SK-N-SH (cell line): ENCODE measurements at regions not wholly inside any gene's neighbourhood (a gene's known extent, or its start where the extent isn't known, plus 50 kb on each side); places are given as distances from the start of the nearest gene placed in this dataset.

Experiments used
- CTCF ChIA-PET: fragments of 300-600, 350-600 bp; formaldehyde crosslinking; extraction: SDS; loops from one replicate; lab custom pipeline; 2021; lab: Yijun Ruan, JAX
- POLR2A ChIA-PET: fragments of 350-600 bp; sonication (Branson Sonifier 250); formaldehyde crosslinking; extraction: SDS; loops from one replicate; lab custom pipeline; 2020; ENCODE audit warnings: antibody characterized with exemption, inconsistent platforms; lab: Yijun Ruan, JAX
- DNase-seq: peaks from one replicate; pipeline ENCODE4 v3.0.0; 2012
- H2AFZ ChIP-seq: fragments of 200-600 bp; sonication (generic); 2 replicates; pipeline ENCODE4 v1.8.1; 2016; ENCODE audit warnings: antibody characterized with exemption, mild to moderate bottlenecking, low read depth
- H3F3A ChIP-seq: fragments of 200-600 bp; sonication (generic); replicated peaks from 2 replicates; pipeline ENCODE3; 2016; ENCODE audit warnings: antibody characterized with exemption, mild to moderate bottlenecking; ENCODE audit not compliant: insufficient read depth
- H3K27ac ChIP-seq, 2 experiments: fragments of 200-500 bp in 1 of 2; fragments of 200-600 bp in 1 of 2; sonication (Bioruptor generic) in 1 of 2; sonication (generic), shearing (Covaris generic) in 1 of 2; 2 replicates each; pipeline versions ENCODE4 v1.5.1 to v1.6.1; 2014 to 2016; ENCODE audit warnings: low read depth in 2 of 2, inconsistent platforms in 1 of 2, low read length in 1 of 2, mild to moderate bottlenecking in 1 of 2, mixed read lengths in 1 of 2
- H3K27me3 ChIP-seq: fragments of 200-600 bp; sonication (generic), shearing (Covaris generic); 2 replicates; pipeline ENCODE4 v1.6.1; 2016; ENCODE audit warnings: mixed run types; ENCODE audit not compliant: insufficient read depth
- H3K36me3 ChIP-seq, 2 experiments: fragments of 200-500 bp in 1 of 2; fragments of 200-600 bp in 1 of 2; sonication (Bioruptor generic) in 1 of 2; sonication (generic) in 1 of 2; replicated peaks in 1 of 2; 2 replicates each; pipeline versions ENCODE3 to v1.5.1; 2014 to 2016; ENCODE audit warnings: low read length in 1 of 2, mild to moderate bottlenecking in 1 of 2; ENCODE audit not compliant: insufficient read depth in 2 of 2, control insufficient read depth in 1 of 2
- H3K4me1 ChIP-seq, 2 experiments: fragments of 200-500 bp in 1 of 2; fragments of 200-600 bp in 1 of 2; sonication (Bioruptor generic) in 1 of 2; sonication (generic), shearing (Covaris generic) in 1 of 2; 2 replicates each; pipeline versions ENCODE4 v1.5.1 to v1.6.1; 2014 to 2016; ENCODE audit warnings: low read depth in 1 of 2, low read length in 1 of 2, mixed run types in 1 of 2; ENCODE audit not compliant: insufficient read depth in 2 of 2, control insufficient read depth in 1 of 2
- H3K4me2 ChIP-seq: fragments of 200-600 bp; sonication (generic), shearing (Covaris generic); 2 replicates; pipeline ENCODE4 v1.6.1; 2017; ENCODE audit warnings: mixed run types
- H3K4me3 ChIP-seq, 2 experiments: fragments of 200-500 bp in 1 of 2; fragments of 200-600 bp in 1 of 2; sonication (Bioruptor generic) in 1 of 2; sonication (generic), shearing (Covaris generic) in 1 of 2; 2 replicates each; pipeline versions ENCODE4 v1.5.1 to v1.8.1; 2014 to 2016; ENCODE audit warnings: low read depth in 2 of 2, inconsistent platforms in 1 of 2, low read length in 1 of 2, mild to moderate bottlenecking in 1 of 2, mixed read lengths in 1 of 2, moderate library complexity in 1 of 2
- H3K79me2 ChIP-seq: fragments of 200-600 bp; sonication (generic); 2 replicates; pipeline ENCODE4 v1.8.1; 2017; ENCODE audit warnings: mild to moderate bottlenecking; ENCODE audit not compliant: insufficient read depth
- H3K9ac ChIP-seq: fragments of 200-600 bp; sonication (generic); 2 replicates; pipeline ENCODE4 v1.6.1; 2017; ENCODE audit warnings: mixed run types
- H3K9me2 ChIP-seq: fragments of 200-600 bp; sonication (generic); 2 replicates; pipeline ENCODE4 v1.6.1; 2017; ENCODE audit warnings: mixed run types
- H3K9me3 ChIP-seq: fragments of 200-600 bp; sonication (generic); 2 replicates; pipeline ENCODE4 v1.6.1; 2017; ENCODE audit warnings: mixed run types, mild to moderate bottlenecking, moderate library complexity
- H4K20me1 ChIP-seq: fragments of 200-600 bp; sonication (generic); 2 replicates; pipeline ENCODE4 v1.6.1; 2017; ENCODE audit warnings: mild to moderate bottlenecking, mixed run types; ENCODE audit not compliant: insufficient read depth
- FOSL2 ChIP-seq: IDR thresholded peaks from 2 replicates; pipeline ENCODE4 v1.4.0; 2012; ENCODE audit warnings: low read depth, mild to moderate bottlenecking, moderate library complexity, borderline replicate concordance
- FOXJ3 ChIP-seq: sonication (generic); formaldehyde crosslinking; IDR thresholded peaks from 2 replicates; pipeline ENCODE4 v1.5.1; 2020; ENCODE audit warnings: mild to moderate bottlenecking, missing genetic modification reagents
- MXI1 ChIP-seq: IDR thresholded peaks from 2 replicates; pipeline ENCODE4 v1.6.1; 2012; ENCODE audit warnings: mild to moderate bottlenecking, low read depth, low read length, improper control_type of control experiment
- POLR2AphosphoS5 ChIP-seq: IDR thresholded peaks from 2 replicates; pipeline ENCODE4 v1.6.1; 2012; ENCODE audit warnings: low read depth, low read length
- RAD21 ChIP-seq: IDR thresholded peaks from 2 replicates; pipeline ENCODE4 v1.6.1; 2012; ENCODE audit warnings: mild to moderate bottlenecking, low read length
- RXRA ChIP-seq: IDR thresholded peaks from 2 replicates; pipeline ENCODE4 v1.4.0; 2012; ENCODE audit warnings: low read depth, mild to moderate bottlenecking, borderline replicate concordance
- TAF1 ChIP-seq: IDR thresholded peaks from 2 replicates; pipeline ENCODE4 v1.6.1; 2012; ENCODE audit warnings: low read depth, mild to moderate bottlenecking, low read length, moderate library complexity, borderline replicate concordance
- TCF12 ChIP-seq: IDR thresholded peaks from 2 replicates; pipeline ENCODE4 v1.4.0; 2012
- TEAD4 ChIP-seq: IDR thresholded peaks from 2 replicates; pipeline ENCODE4 v1.4.0; 2012; ENCODE audit warnings: mild to moderate bottlenecking, borderline replicate concordance; ENCODE audit not compliant: insufficient read depth
- YY1 ChIP-seq: IDR thresholded peaks from 2 replicates; pipeline ENCODE4 v1.4.0; 2012; ENCODE audit warnings: low read depth, mild to moderate bottlenecking
- WGBS: methylation state at CpG from one replicate; pipeline ENCODE4 v1.1.6; 2017; ENCODE audit warnings: low lambda C conversion rate; 5-methylcytosine and 5-hydroxymethylcytosine counted together
- TF ChIP-seq, protein P1 (sequence below): fragments of 200-600 bp; sonication (generic); IDR thresholded peaks from 2 replicates; pipeline ENCODE4 v1.6.1; 2017; ENCODE audit warnings: antibody characterized with exemption, mild to moderate bottlenecking, moderate library complexity
- TF ChIP-seq, protein P2 (sequence below): IDR thresholded peaks from 2 replicates; pipeline ENCODE4; 2012
- TF ChIP-seq, protein P3 (sequence below): IDR thresholded peaks from 2 replicates; pipeline ENCODE4 v1.4.0; 2012; ENCODE audit warnings: low read depth, borderline replicate concordance
- TF ChIP-seq, protein P4 (sequence below): IDR thresholded peaks from 2 replicates; pipeline ENCODE4 v1.6.1; 2012; ENCODE audit warnings: mild to moderate bottlenecking, low read depth, low read length, moderate library complexity
- TF ChIP-seq, protein P5 (sequence below): fragments of 150-350 bp; IDR thresholded peaks from 2 replicates; pipeline ENCODE4 v1.6.1; 2017; ENCODE audit warnings: antibody characterized with exemption, low read length, low read depth, borderline replicate concordance

DNA sequence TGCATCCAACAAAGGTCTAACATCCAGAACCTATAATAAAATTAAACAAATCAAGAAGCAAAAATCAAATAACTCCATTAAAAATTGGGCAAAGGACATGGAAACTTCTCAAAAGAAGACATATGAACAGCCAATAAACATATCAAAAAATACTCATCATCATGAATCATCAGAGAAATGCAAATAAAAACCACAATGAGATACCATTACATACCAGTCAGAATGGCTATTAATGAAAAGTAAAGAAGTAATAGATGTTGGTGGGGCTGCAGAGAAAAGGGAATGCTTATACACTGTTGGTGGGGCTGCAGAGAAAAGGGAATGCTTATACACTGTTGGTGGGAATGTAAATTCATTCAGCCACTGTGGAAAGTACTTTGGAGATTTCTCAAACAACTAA is 465.8 kb downstream of the ZIC3 start:
- no peak for DNase-seq
- no peak overlapping the region for H3K27ac ChIP-seq
- TF ChIP-seq TAF1, result no peak
- TF ChIP-seq FOSL2, result no peak
- TF ChIP-seq MXI1, result no peak
- no peak for TF ChIP-seq FOXJ3 (CRISPR knock-in tag)
- TF ChIP-seq TEAD4, result no peak
- no peak overlapping the region for H3K4me2 ChIP-seq
- H3K27me3 ChIP-seq, result no peaks in the 10 kb centered on the region
- CTCF ChIA-PET, result no interaction called here
- no peaks in the 10 kb centered on the region for H3K79me2 ChIP-seq
- no peak overlapping the region for H3K4me3 ChIP-seq
- H3K9me3 ChIP-seq, result no peaks in the 10 kb centered on the region
- no peaks in the 10 kb centered on the region for H3K9me2 ChIP-seq
- POLR2A ChIA-PET, result no interaction called here
- no peak overlapping the region for H2AFZ ChIP-seq
- H4K20me1 ChIP-seq, result no peaks in the 10 kb centered on the region
- no peaks in the 10 kb centered on the region for H3K4me1 ChIP-seq
- H3K36me3 ChIP-seq, result no peaks in the 10 kb centered on the region
- H3F3A ChIP-seq, result no peaks in the 10 kb centered on the region
- no peak overlapping the region for H3K9ac ChIP-seq

DNA sequence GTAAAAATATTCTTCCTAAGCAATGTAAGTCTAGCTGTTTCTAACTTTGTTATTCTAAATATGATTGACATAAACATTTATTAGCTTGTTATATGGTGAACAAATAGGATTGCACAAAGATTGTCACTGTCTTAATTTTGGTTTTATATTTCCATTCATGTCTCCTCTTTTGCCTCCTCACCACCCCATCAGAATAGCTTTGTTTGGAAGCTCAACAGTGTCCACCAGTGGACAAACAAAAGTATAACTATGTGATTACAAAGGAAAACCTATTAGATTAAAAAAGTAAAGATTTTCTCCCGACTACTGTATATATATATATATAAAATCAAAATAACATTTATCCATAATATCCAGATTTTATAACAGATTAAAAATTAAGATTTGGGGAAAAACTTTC is 468.2 kb downstream of the ZIC3 start:
- Histone ChIP-seq H3K4me2 (no peak overlapping the region), H3K9me2 (no peaks in the 10 kb centered on the region), H3K9me3 (no peaks in the 10 kb centered on the region), H2AFZ (no peak overlapping the region), H3K27me3 (no peaks in the 10 kb centered on the region), H3K4me3 (no peak overlapping the region), H3K79me2 (no peaks in the 10 kb centered on the region), H3K27ac (no peak overlapping the region), H3K36me3 (no peaks in the 10 kb centered on the region), H3F3A (no peaks in the 10 kb centered on the region), H4K20me1 (no peaks in the 10 kb centered on the region), H3K4me1 (no peaks in the 10 kb centered on the region), H3K9ac (no peak overlapping the region)
- 0% methylated on average over 1 of the region's 1 CpG for WGBS
- ChIA-PET CTCF (interaction anchor here (1.1 kb wide), 1 partner anchor 19 kb away, joined by 3 read pairs; no protein-coding TSS in a partner anchor), POLR2A (no interaction called here)
- no peak for TF ChIP-seq YY1
- TF ChIP-seq RAD21, result 0 out of 2 replicates have a peak, but pooled peaks have one; percentile 21
- TF ChIP-seq, protein P1, sequence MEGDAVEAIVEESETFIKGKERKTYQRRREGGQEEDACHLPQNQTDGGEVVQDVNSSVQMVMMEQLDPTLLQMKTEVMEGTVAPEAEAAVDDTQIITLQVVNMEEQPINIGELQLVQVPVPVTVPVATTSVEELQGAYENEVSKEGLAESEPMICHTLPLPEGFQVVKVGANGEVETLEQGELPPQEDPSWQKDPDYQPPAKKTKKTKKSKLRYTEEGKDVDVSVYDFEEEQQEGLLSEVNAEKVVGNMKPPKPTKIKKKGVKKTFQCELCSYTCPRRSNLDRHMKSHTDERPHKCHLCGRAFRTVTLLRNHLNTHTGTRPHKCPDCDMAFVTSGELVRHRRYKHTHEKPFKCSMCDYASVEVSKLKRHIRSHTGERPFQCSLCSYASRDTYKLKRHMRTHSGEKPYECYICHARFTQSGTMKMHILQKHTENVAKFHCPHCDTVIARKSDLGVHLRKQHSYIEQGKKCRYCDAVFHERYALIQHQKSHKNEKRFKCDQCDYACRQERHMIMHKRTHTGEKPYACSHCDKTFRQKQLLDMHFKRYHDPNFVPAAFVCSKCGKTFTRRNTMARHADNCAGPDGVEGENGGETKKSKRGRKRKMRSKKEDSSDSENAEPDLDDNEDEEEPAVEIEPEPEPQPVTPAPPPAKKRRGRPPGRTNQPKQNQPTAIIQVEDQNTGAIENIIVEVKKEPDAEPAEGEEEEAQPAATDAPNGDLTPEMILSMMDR, result peak; percentile 25
- TF ChIP-seq, protein P2, sequence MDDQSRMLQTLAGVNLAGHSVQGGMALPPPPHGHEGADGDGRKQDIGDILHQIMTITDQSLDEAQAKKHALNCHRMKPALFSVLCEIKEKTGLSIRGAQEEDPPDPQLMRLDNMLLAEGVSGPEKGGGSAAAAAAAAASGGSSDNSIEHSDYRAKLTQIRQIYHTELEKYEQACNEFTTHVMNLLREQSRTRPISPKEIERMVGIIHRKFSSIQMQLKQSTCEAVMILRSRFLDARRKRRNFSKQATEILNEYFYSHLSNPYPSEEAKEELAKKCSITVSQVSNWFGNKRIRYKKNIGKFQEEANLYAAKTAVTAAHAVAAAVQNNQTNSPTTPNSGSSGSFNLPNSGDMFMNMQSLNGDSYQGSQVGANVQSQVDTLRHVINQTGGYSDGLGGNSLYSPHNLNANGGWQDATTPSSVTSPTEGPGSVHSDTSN, result no peak
- no peak for TF ChIP-seq RXRA
- DNase-seq, result peak; percentile 3

DNA sequence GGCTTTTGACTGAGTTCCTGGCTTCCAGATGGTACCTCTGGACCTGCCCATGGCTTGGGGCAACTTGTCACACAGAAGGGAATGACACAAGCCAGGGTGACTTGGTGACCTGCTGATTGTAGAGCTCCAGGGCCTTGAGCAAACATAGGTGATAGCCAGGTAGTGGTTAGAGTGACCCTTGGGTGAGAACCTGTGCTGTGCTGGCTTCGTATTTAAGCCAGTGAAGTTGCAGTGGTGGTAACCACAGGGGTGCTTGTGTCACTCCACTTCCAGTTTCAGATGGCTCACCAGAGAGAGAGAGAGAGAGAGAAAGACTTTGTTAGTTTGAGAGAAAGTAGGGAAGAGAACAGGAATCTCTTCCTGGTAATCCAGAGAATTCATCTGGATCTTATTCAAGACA is 471.6 kb downstream of the ZIC3 start:
- no peak for DNase-seq
- H3K79me2 ChIP-seq, result no peaks in the 10 kb centered on the region
- H3K4me1 ChIP-seq, result no peaks in the 10 kb centered on the region
- no peaks in the 10 kb centered on the region for H3K36me3 ChIP-seq
- H3K4me3 ChIP-seq, result no peak overlapping the region
- H3K27me3 ChIP-seq, result no peaks in the 10 kb centered on the region
- ChIA-PET CTCF (no interaction called here), POLR2A (no interaction called here)
- no peaks in the 10 kb centered on the region for H4K20me1 ChIP-seq
- no peak overlapping the region for H2AFZ ChIP-seq
- 13% methylated on average over 1 of the region's 1 CpG for WGBS
- no peak overlapping the region for H3K4me2 ChIP-seq
- no peaks in the 10 kb centered on the region for H3F3A ChIP-seq
- no peaks in the 10 kb centered on the region for H3K9me2 ChIP-seq
- no peak overlapping the region for H3K9ac ChIP-seq
- no peaks in the 10 kb centered on the region for H3K9me3 ChIP-seq
- H3K27ac ChIP-seq, result no peak overlapping the region
- TF ChIP-seq, protein P3, sequence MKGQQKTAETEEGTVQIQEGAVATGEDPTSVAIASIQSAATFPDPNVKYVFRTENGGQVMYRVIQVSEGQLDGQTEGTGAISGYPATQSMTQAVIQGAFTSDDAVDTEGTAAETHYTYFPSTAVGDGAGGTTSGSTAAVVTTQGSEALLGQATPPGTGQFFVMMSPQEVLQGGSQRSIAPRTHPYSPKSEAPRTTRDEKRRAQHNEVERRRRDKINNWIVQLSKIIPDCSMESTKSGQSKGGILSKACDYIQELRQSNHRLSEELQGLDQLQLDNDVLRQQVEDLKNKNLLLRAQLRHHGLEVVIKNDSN, result no peak
- TF ChIP-seq TCF12 (no peak), RAD21 (no peak), RXRA (no peak), POLR2AphosphoS5 (no peak)
- TF ChIP-seq, protein P4, sequence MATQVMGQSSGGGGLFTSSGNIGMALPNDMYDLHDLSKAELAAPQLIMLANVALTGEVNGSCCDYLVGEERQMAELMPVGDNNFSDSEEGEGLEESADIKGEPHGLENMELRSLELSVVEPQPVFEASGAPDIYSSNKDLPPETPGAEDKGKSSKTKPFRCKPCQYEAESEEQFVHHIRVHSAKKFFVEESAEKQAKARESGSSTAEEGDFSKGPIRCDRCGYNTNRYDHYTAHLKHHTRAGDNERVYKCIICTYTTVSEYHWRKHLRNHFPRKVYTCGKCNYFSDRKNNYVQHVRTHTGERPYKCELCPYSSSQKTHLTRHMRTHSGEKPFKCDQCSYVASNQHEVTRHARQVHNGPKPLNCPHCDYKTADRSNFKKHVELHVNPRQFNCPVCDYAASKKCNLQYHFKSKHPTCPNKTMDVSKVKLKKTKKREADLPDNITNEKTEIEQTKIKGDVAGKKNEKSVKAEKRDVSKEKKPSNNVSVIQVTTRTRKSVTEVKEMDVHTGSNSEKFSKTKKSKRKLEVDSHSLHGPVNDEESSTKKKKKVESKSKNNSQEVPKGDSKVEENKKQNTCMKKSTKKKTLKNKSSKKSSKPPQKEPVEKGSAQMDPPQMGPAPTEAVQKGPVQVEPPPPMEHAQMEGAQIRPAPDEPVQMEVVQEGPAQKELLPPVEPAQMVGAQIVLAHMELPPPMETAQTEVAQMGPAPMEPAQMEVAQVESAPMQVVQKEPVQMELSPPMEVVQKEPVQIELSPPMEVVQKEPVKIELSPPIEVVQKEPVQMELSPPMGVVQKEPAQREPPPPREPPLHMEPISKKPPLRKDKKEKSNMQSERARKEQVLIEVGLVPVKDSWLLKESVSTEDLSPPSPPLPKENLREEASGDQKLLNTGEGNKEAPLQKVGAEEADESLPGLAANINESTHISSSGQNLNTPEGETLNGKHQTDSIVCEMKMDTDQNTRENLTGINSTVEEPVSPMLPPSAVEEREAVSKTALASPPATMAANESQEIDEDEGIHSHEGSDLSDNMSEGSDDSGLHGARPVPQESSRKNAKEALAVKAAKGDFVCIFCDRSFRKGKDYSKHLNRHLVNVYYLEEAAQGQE, result no peak
- TF ChIP-seq, protein P5, sequence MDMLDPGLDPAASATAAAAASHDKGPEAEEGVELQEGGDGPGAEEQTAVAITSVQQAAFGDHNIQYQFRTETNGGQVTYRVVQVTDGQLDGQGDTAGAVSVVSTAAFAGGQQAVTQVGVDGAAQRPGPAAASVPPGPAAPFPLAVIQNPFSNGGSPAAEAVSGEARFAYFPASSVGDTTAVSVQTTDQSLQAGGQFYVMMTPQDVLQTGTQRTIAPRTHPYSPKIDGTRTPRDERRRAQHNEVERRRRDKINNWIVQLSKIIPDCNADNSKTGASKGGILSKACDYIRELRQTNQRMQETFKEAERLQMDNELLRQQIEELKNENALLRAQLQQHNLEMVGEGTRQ, result no peak
